ENCODE measurements at regions not wholly inside any gene's neighbourhood (a gene's known extent, or its start where the extent isn't known, plus 50 kb on each side); places are given as distances from the start of the nearest gene placed in this dataset.

GRCh38 chr21:32196001-32196400, 82.8 kb downstream of the MIS18A start:
- no peak overlapping the region for H3K4me3 ChIP-seq (ENCODE audit: low read length)
- no peak overlapping the region for H2AFZ ChIP-seq (ENCODE audit: low read depth, low read length)
- H3K27ac ChIP-seq (ENCODE audit: low read length), result no peak overlapping the region
- no peak overlapping the region for H3K4me2 ChIP-seq (ENCODE audit: low read length)
- H3K9ac ChIP-seq (ENCODE audit: low read length), result no peak overlapping the region
- H3K9me3 ChIP-seq (ENCODE audit: insufficient read depth, low read length), result no peaks in the 10 kb centered on the region
- no peaks in the 10 kb centered on the region for H3K36me3 ChIP-seq (replicated peaks; ENCODE audit: low read depth, low read length)
- H3K4me1 ChIP-seq (ENCODE audit: low read length), result peaks cover 6% of the 10 kb centered on the region; the same call in 1 of the 2 replicates
- no peak for TF ChIP-seq EZH2phosphoT487 (IDR thresholded peaks at IDR 0.05; ENCODE audit: low read depth)
- TF ChIP-seq, protein P1, sequence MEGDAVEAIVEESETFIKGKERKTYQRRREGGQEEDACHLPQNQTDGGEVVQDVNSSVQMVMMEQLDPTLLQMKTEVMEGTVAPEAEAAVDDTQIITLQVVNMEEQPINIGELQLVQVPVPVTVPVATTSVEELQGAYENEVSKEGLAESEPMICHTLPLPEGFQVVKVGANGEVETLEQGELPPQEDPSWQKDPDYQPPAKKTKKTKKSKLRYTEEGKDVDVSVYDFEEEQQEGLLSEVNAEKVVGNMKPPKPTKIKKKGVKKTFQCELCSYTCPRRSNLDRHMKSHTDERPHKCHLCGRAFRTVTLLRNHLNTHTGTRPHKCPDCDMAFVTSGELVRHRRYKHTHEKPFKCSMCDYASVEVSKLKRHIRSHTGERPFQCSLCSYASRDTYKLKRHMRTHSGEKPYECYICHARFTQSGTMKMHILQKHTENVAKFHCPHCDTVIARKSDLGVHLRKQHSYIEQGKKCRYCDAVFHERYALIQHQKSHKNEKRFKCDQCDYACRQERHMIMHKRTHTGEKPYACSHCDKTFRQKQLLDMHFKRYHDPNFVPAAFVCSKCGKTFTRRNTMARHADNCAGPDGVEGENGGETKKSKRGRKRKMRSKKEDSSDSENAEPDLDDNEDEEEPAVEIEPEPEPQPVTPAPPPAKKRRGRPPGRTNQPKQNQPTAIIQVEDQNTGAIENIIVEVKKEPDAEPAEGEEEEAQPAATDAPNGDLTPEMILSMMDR (IDR thresholded peaks at IDR 0.05; ENCODE audit: low read depth, low read length), result no peak
- no peaks in the 10 kb centered on the region for H4K20me1 ChIP-seq (ENCODE audit: insufficient read depth, low read length)
- H3K27me3 ChIP-seq (ENCODE audit: low read depth, low read length), result 0 out of 2 replicates have a peak, but pooled peaks cover 4% of the 10 kb centered on the region
- no peaks in the 10 kb centered on the region for H3K79me2 ChIP-seq (ENCODE audit: low read length)

GRCh38 chr21:32193098-32193465, 85.8 kb downstream of the MIS18A start:
- Histone ChIP-seq H3K4me3 (ENCODE audit: low read length) (no peak overlapping the region), H3K9me3 (ENCODE audit: insufficient read depth, low read length) (no peaks in the 10 kb centered on the region), H3K27ac (ENCODE audit: low read length) (no peak overlapping the region), H3K4me2 (ENCODE audit: low read length) (no peak overlapping the region), H3K9ac (ENCODE audit: low read length) (no peak overlapping the region), H3K4me1 (ENCODE audit: low read length) (peaks cover 11% of the 10 kb centered on the region; the same call in 1 of the 2 replicates), H3K27me3 (ENCODE audit: low read depth, low read length) (peaks cover 15% of the 10 kb centered on the region; the same call in 1 of the 2 replicates), H2AFZ (ENCODE audit: low read depth, low read length) (no peak overlapping the region), H3K79me2 (ENCODE audit: low read length) (no peaks in the 10 kb centered on the region), H3K36me3 (replicated peaks; ENCODE audit: low read depth, low read length) (no peaks in the 10 kb centered on the region), H4K20me1 (ENCODE audit: insufficient read depth, low read length) (no peaks in the 10 kb centered on the region)
- TF ChIP-seq, protein P1 (IDR thresholded peaks at IDR 0.05; ENCODE audit: low read depth, low read length), result no peak
- no peak for TF ChIP-seq EZH2phosphoT487 (IDR thresholded peaks at IDR 0.05; ENCODE audit: low read depth)

GRCh38 chr21:32192291-32193097, 86.4 kb downstream of the MIS18A start:
- H3K27me3 ChIP-seq (ENCODE audit: low read depth, low read length), result peaks cover 15% of the 10 kb centered on the region; the same call in 1 of the 2 replicates
- TF ChIP-seq, protein P1 (IDR thresholded peaks at IDR 0.05; ENCODE audit: low read depth, low read length), result no peak
- TF ChIP-seq EZH2phosphoT487 (IDR thresholded peaks at IDR 0.05; ENCODE audit: low read depth), result no peak
- peaks cover 11% of the 10 kb centered on the region; the same call in 1 of the 2 replicates for H3K4me1 ChIP-seq (ENCODE audit: low read length)
- no peak overlapping the region for H3K4me2 ChIP-seq (ENCODE audit: low read length)
- no peaks in the 10 kb centered on the region for H4K20me1 ChIP-seq (ENCODE audit: insufficient read depth, low read length)
- H3K9me3 ChIP-seq (ENCODE audit: insufficient read depth, low read length), result no peaks in the 10 kb centered on the region
- no peak overlapping the region for H3K27ac ChIP-seq (ENCODE audit: low read length)
- H2AFZ ChIP-seq (ENCODE audit: low read depth, low read length), result no peak overlapping the region
- H3K4me3 ChIP-seq (ENCODE audit: low read length), result no peak overlapping the region
- no peak overlapping the region for H3K9ac ChIP-seq (ENCODE audit: low read length)
- H3K79me2 ChIP-seq (ENCODE audit: low read length), result no peaks in the 10 kb centered on the region
- H3K36me3 ChIP-seq (replicated peaks; ENCODE audit: low read depth, low read length), result no peaks in the 10 kb centered on the region

GRCh38 chr21:32190493-32191144, 88.2 kb downstream of the MIS18A start:
- no peaks in the 10 kb centered on the region for H3K9me3 ChIP-seq (ENCODE audit: insufficient read depth, low read length)
- H3K27me3 ChIP-seq (ENCODE audit: low read depth, low read length), result peaks cover 15% of the 10 kb centered on the region; the same call in 1 of the 2 replicates
- H3K4me3 ChIP-seq (ENCODE audit: low read length), result no peak overlapping the region
- no peak overlapping the region for H2AFZ ChIP-seq (ENCODE audit: low read depth, low read length)
- TF ChIP-seq, protein P1 (IDR thresholded peaks at IDR 0.05; ENCODE audit: low read depth, low read length), result no peak
- no peak for TF ChIP-seq EZH2phosphoT487 (IDR thresholded peaks at IDR 0.05; ENCODE audit: low read depth)
- peak overlapping the region; percentile 39 for H3K4me2 ChIP-seq (ENCODE audit: low read length)
- no peaks in the 10 kb centered on the region for H4K20me1 ChIP-seq (ENCODE audit: insufficient read depth, low read length)
- H3K27ac ChIP-seq (ENCODE audit: low read length), result no peak overlapping the region
- no peaks in the 10 kb centered on the region for H3K79me2 ChIP-seq (ENCODE audit: low read length)
- peaks cover 11% of the 10 kb centered on the region; the same call in 1 of the 2 replicates for H3K4me1 ChIP-seq (ENCODE audit: low read length)
- no peaks in the 10 kb centered on the region for H3K36me3 ChIP-seq (replicated peaks; ENCODE audit: low read depth, low read length)
- no peak overlapping the region for H3K9ac ChIP-seq (ENCODE audit: low read length)

Data from OCI-LY3 (cell line).